GM12801 (cell line): ENCODE measurements at regions not wholly inside any gene's neighbourhood (a gene's known extent, or its start where the extent isn't known, plus 50 kb on each side); places are given as distances from the start of the nearest gene placed in this dataset.

Experiments
- CTCF ChIP-seq: IDR thresholded peaks from one replicate; pipeline ENCODE4 v1.5.1; 2011; ENCODE audit warnings: control low read depth; ENCODE audit not compliant: insufficient read length; ENCODE audit errors: extremely low read depth

- TF ChIP-seq CTCF = no peak
Measured at GRCh38 chr4:141486375-141486997, 149.9 kb upstream of the IL15 start.

DNA sequence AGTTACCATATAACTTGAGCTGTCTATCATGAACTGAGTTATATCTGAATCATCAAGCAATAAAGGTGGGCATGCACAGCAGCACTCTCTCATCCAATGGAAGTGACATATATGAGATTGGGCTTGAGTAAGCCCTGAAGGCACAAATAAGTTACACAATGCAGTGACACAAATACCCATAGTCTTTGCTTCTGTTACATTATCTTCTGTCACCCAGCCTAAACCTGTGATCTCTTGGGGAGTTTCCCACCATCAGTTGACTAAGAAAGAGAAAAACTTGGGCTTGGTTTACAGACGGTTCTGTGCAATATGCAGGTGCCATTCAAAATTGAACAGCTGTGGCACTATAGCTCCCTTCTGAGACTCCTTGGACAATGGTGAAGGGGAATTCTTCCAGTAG is 138.8 kb upstream of the IL15 start:
- no peak for TF ChIP-seq CTCF

DNA sequence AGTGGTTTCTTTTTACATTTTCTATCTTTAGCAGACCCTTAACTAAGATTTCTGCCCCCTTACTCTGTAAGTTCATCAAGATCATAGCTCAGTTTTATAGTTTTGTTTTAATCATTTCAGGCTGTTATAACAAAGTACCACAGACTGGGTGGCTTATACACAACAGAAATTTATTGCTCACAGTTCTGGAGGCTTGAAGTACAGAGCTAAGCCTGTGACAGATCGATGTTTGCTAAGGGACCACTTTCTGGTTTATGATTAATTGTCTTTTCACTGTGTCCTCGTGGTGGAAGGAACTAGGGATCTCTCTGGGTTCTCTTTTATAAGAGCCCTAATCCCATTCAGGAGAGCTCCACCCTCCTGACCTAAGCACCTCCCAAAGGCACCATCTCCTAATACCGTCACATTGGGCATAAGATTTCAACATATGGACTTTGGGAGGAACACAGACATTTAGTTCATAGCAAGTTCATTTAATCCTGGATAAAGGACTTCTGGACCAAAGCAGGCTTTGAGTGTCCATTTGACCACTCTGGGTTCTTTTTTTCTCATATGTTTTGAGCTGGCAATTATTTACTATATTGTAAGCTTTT is 137.0 kb upstream of the IL15 start:
- TF ChIP-seq CTCF = no peak

DNA sequence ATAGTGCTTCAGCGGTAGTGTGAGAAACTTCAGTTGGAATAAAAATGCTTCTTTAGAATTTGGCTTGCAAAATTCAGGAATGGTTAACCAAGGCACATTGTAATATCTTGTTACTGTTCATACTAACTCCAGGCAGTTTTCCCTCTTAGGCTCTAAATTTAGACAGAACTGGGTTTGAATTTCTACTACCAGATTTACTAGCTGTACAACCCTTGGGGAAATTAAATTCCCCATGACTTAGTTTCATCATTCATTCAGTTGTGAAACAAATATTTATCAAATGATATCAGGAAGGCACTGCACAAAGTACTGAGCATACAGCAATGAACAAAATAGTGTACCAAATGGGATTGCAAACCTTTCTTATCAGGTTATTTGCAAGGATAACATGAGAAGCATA is 135.0 kb upstream of the IL15 start:
- no peak for TF ChIP-seq CTCF

GRCh38 chr4:141501931-141502330 is 134.5 kb upstream of the IL15 start:
- TF ChIP-seq CTCF = no peak

- no peak for TF ChIP-seq CTCF
Measured at GRCh38 chr4:141502755-141503154, 133.6 kb upstream of the IL15 start.

DNA sequence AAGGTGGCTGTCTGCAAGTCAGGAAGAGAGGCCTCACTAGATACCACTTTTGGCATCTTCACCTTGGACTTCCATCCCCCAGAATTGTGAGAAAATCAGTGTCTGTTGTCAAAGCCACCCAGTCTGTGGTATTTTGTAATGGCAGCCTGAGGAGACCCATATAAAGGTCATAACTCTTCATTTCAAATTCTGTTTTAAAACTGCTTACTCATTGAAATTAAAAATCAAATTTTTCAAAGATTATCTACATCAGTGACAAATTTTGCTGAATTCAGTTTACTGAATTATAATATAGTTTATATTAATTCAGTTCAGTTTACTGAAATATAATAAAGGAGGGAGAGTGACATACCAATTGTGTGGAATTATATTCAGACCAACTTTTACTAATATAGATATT is 133.1 kb upstream of the IL15 start:
- TF ChIP-seq CTCF = no peak

- no peak for TF ChIP-seq CTCF
Measured at GRCh38 chr4:141511055-141511454, 125.3 kb upstream of the IL15 start.
